Ishikawa (cell line): ENCODE measurements at regions not wholly inside any gene's neighbourhood (a gene's known extent, or its start where the extent isn't known, plus 50 kb on each side); places are given as distances from the start of the nearest gene placed in this dataset.

Experiments
- CEBPB ChIP-seq: IDR thresholded peaks from 2 replicates; pipeline ENCODE4 v1.6.1; 2012
- EGR1 ChIP-seq: IDR thresholded peaks from 2 replicates; pipeline ENCODE4 v1.6.1; 2012
- EP300 ChIP-seq: IDR thresholded peaks from 2 replicates; pipeline ENCODE4 v1.6.1; 2012; ENCODE audit warnings: borderline replicate concordance
- NFIC ChIP-seq: IDR thresholded peaks from 2 replicates; pipeline ENCODE4 v1.6.1; 2012
- RAD21 ChIP-seq: IDR thresholded peaks from 2 replicates; pipeline ENCODE4 v1.6.1; 2012; ENCODE audit warnings: low read depth
- TAF1 ChIP-seq: IDR thresholded peaks from 2 replicates; pipeline ENCODE4 v1.6.1; 2012; ENCODE audit warnings: low read depth, mild to moderate bottlenecking
- TCF12 ChIP-seq: IDR thresholded peaks from 2 replicates; pipeline ENCODE4 v1.6.1; 2012; ENCODE audit warnings: low read depth
- TEAD4 ChIP-seq: IDR thresholded peaks from 2 replicates; pipeline ENCODE4 v1.6.1; 2012
- YY1 ChIP-seq: IDR thresholded peaks from 2 replicates; pipeline ENCODE4 v1.6.1; 2012; ENCODE audit warnings: low read depth
- ZBTB7A ChIP-seq: IDR thresholded peaks from 2 replicates; pipeline ENCODE4 v1.6.1; 2012; ENCODE audit warnings: low read depth
- TF ChIP-seq, protein P1 (sequence below): IDR thresholded peaks from 2 replicates; pipeline ENCODE4 v1.6.1; 2012; ENCODE audit warnings: low read depth, mild to moderate bottlenecking
- TF ChIP-seq, protein P2 (sequence below): IDR thresholded peaks from 2 replicates; pipeline ENCODE4 v1.6.1; 2012

- TF ChIP-seq YY1, result no peak
- TF ChIP-seq TCF12, result no peak
- no peak for TF ChIP-seq NFIC
- no peak for TF ChIP-seq EP300
- TF ChIP-seq TAF1, result no peak
- TF ChIP-seq, protein P1, sequence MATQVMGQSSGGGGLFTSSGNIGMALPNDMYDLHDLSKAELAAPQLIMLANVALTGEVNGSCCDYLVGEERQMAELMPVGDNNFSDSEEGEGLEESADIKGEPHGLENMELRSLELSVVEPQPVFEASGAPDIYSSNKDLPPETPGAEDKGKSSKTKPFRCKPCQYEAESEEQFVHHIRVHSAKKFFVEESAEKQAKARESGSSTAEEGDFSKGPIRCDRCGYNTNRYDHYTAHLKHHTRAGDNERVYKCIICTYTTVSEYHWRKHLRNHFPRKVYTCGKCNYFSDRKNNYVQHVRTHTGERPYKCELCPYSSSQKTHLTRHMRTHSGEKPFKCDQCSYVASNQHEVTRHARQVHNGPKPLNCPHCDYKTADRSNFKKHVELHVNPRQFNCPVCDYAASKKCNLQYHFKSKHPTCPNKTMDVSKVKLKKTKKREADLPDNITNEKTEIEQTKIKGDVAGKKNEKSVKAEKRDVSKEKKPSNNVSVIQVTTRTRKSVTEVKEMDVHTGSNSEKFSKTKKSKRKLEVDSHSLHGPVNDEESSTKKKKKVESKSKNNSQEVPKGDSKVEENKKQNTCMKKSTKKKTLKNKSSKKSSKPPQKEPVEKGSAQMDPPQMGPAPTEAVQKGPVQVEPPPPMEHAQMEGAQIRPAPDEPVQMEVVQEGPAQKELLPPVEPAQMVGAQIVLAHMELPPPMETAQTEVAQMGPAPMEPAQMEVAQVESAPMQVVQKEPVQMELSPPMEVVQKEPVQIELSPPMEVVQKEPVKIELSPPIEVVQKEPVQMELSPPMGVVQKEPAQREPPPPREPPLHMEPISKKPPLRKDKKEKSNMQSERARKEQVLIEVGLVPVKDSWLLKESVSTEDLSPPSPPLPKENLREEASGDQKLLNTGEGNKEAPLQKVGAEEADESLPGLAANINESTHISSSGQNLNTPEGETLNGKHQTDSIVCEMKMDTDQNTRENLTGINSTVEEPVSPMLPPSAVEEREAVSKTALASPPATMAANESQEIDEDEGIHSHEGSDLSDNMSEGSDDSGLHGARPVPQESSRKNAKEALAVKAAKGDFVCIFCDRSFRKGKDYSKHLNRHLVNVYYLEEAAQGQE, result no peak
- TF ChIP-seq ZBTB7A, result no peak
- no peak for TF ChIP-seq TEAD4
- TF ChIP-seq, protein P2, sequence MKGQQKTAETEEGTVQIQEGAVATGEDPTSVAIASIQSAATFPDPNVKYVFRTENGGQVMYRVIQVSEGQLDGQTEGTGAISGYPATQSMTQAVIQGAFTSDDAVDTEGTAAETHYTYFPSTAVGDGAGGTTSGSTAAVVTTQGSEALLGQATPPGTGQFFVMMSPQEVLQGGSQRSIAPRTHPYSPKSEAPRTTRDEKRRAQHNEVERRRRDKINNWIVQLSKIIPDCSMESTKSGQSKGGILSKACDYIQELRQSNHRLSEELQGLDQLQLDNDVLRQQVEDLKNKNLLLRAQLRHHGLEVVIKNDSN, result no peak
- no peak for TF ChIP-seq RAD21
- no peak for TF ChIP-seq EGR1
- TF ChIP-seq CEBPB, result no peak
Observed at GRCh38 chr2:121887513-121888188, 132.2 kb downstream of the TSN start.
